ENCODE measurements at regions not wholly inside any gene's neighbourhood (a gene's known extent, or its start where the extent isn't known, plus 50 kb on each side); places are given as distances from the start of the nearest gene placed in this dataset.
A peak's percentile ranks its signal among the peaks of the same experiment; 100 is the strongest.

DNA sequence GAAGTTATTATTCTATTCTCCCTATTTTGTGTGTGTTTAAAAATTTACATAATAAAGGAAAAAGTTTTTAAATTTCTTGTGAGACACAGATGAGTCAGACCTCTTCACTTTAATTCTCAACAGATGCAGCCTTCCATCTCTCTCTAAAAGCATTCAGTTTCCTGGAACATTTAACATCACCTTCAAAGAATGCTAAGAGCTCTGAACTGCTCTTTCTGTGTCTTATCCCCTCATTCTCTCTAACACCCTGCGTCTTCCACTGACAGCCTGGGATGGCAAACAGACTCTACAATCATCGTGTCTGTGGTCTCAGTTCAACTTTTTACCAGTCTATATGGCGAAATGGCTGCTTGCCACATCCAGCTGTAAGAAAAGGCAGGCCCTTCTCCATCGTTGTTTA is 173.0 kb downstream of the HINT1 start:
- no peak for DNase-seq (ENCODE audit: low spot score in 2 of 2, unreplicated experiment in 2 of 2)
- Mint-ChIP-seq H3K4me3 (no peak overlapping the region), H3K4me1 (peaks cover 4% of the 10 kb centered on the region), H3K27me3 (ENCODE audit: low read depth) (peaks cover 1% of the 10 kb centered on the region), H3K9me3 (no peaks in the 10 kb centered on the region), H3K27ac (peak overlapping the region; percentile 45), H3K36me3 (no peaks in the 10 kb centered on the region)
- TF ChIP-seq, protein P1, sequence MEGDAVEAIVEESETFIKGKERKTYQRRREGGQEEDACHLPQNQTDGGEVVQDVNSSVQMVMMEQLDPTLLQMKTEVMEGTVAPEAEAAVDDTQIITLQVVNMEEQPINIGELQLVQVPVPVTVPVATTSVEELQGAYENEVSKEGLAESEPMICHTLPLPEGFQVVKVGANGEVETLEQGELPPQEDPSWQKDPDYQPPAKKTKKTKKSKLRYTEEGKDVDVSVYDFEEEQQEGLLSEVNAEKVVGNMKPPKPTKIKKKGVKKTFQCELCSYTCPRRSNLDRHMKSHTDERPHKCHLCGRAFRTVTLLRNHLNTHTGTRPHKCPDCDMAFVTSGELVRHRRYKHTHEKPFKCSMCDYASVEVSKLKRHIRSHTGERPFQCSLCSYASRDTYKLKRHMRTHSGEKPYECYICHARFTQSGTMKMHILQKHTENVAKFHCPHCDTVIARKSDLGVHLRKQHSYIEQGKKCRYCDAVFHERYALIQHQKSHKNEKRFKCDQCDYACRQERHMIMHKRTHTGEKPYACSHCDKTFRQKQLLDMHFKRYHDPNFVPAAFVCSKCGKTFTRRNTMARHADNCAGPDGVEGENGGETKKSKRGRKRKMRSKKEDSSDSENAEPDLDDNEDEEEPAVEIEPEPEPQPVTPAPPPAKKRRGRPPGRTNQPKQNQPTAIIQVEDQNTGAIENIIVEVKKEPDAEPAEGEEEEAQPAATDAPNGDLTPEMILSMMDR (IDR thresholded peaks at IDR 0.05; ENCODE audit: unreplicated experiment): no peak

DNA sequence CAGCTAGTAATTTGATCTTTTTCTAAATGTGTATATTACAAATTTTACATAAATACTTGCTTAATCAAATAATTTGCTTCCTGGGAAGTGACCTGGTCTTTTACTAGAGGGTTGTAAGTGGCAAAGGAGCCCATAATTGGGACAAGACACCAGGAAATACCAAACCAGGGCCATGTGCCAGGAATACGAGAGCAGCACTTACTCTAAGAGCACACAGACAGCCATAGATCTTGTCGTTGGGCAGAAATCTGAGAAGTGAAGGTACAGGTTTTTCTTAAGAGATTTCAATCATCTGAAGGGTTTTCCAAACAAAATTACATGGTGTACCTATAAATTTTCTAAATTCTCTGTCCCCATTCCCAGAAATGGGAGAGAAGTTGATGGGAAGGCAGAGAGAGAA is 179.3 kb downstream of the HINT1 start:
- Mint-ChIP-seq H3K9me3 (peaks cover 6% of the 10 kb centered on the region), H3K27ac (no peak overlapping the region), H3K36me3 (no peaks in the 10 kb centered on the region), H3K27me3 (ENCODE audit: low read depth) (no peaks in the 10 kb centered on the region), H3K4me1 (peaks cover 6% of the 10 kb centered on the region), H3K4me3 (no peak overlapping the region)
- TF ChIP-seq, protein P1 (IDR thresholded peaks at IDR 0.05; ENCODE audit: unreplicated experiment): no peak
- no peak for DNase-seq (ENCODE audit: low spot score in 2 of 2, unreplicated experiment in 2 of 2)

DNA sequence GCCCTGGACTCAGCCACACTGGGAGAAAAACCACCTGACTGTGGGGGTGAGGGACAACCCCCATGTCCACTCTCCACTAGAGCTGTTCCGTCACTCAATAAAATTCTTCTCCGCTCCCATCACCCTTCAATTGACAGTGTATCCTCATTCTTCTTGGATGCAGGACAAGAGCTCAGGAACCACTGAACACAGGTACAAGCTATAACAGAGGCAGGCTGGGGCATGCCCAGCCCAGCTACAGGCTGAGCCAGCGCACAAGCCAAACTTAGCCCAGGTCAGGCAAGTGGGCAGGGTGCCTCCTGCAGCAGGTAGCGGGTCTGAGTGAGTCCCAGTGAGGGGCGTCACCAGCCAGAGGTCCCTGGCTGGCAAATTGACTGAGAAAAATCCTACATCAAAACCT is 183.4 kb downstream of the HINT1 start:
- Mint-ChIP-seq H3K9me3 (peaks cover 6% of the 10 kb centered on the region), H3K27ac (no peak overlapping the region), H3K36me3 (no peaks in the 10 kb centered on the region), H3K4me1 (peaks cover 6% of the 10 kb centered on the region), H3K4me3 (no peak overlapping the region), H3K27me3 (ENCODE audit: low read depth) (no peaks in the 10 kb centered on the region)
- no peak for DNase-seq (ENCODE audit: low spot score in 2 of 2, unreplicated experiment in 2 of 2)
- TF ChIP-seq, protein P1 (IDR thresholded peaks at IDR 0.05; ENCODE audit: unreplicated experiment): no peak

DNA sequence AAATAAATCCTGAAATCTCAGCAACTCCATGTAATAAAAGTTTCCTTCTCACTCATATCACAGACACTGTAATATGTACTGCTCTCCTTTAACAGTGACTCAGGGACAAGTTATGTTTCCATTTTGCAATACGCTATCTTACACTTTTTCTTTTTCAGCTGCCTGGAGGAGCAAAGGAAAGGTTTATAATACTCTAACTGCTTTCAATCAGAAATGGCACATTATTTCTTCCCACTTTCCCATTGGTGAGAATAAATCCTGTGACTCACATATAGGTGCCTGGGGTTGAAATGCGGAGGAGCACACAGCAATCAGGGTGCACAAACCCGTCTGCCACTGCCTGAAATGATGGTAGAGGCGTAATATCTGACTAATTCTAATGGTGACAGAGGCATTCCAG is 186.6 kb downstream of the HINT1 start:
- Mint-ChIP-seq H3K36me3 (no peaks in the 10 kb centered on the region), H3K27ac (no peak overlapping the region), H3K27me3 (ENCODE audit: low read depth) (peaks cover 8% of the 10 kb centered on the region), H3K4me1 (peaks cover 8% of the 10 kb centered on the region), H3K4me3 (no peak overlapping the region), H3K9me3 (peaks cover 6% of the 10 kb centered on the region)
- no peak for DNase-seq (ENCODE audit: low spot score in 2 of 2, unreplicated experiment in 2 of 2)
- TF ChIP-seq, protein P1 (IDR thresholded peaks at IDR 0.05; ENCODE audit: unreplicated experiment): no peak

DNA sequence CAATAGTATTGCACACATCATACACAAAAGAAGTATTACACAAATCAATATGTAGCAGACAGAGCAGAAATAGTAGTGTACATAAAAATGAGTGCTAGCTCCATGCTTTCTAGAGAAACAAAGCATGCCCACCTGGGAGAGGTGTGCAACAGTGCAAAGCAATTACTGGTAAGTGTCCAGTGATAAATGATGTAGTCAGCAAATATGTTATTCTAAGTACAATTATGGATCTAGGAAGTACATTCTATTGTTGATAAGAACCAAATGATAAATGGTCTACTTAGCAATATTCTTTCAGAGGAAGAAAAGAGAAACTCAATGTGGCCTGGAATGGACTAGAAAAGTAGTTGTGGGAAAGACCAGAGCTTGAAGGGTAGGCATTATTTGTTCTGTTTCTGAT is 188.6 kb downstream of the HINT1 start:
- no peak for DNase-seq (ENCODE audit: low spot score in 2 of 2, unreplicated experiment in 2 of 2)
- no peak overlapping the region for H3K27ac Mint-ChIP-seq
- peaks cover 3% of the 10 kb centered on the region for H3K9me3 Mint-ChIP-seq
- peaks cover 8% of the 10 kb centered on the region for H3K4me1 Mint-ChIP-seq
- H3K27me3 Mint-ChIP-seq (ENCODE audit: low read depth): peaks cover 13% of the 10 kb centered on the region
- H3K36me3 Mint-ChIP-seq: no peaks in the 10 kb centered on the region
- H3K4me3 Mint-ChIP-seq: no peak overlapping the region
- TF ChIP-seq, protein P1 (IDR thresholded peaks at IDR 0.05; ENCODE audit: unreplicated experiment): no peak

DNA sequence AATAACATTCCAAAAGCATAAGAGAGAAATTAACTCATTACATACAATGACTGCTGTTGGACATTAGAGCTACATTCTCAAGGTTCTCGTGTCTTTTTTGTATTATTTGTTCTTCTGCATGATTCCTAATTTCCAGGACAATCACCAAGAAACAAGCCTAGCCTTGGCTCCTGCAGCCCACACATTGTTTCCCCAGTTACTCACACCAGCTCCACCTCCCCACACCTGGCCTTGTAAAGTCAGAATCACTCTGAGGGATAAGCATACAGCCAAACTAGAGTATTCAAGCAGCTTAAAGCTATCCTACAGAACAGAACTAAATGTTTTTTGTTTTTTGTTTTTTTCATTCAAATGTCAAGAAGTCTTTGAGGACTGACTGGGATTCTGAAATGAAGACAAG is 189.2 kb downstream of the HINT1 start:
- H3K27me3 Mint-ChIP-seq (ENCODE audit: low read depth): peaks cover 13% of the 10 kb centered on the region
- H3K4me1 Mint-ChIP-seq: peaks cover 8% of the 10 kb centered on the region
- DNase-seq (ENCODE audit: low spot score in 2 of 2, unreplicated experiment in 2 of 2): no peak
- H3K36me3 Mint-ChIP-seq: no peaks in the 10 kb centered on the region
- H3K4me3 Mint-ChIP-seq: no peak overlapping the region
- no peak overlapping the region for H3K27ac Mint-ChIP-seq
- TF ChIP-seq, protein P1 (IDR thresholded peaks at IDR 0.05; ENCODE audit: unreplicated experiment): no peak
- H3K9me3 Mint-ChIP-seq: no peaks in the 10 kb centered on the region
